Retinal pigment epithelial cell (primary cell): ENCODE measurements at regions not wholly inside any gene's neighbourhood (a gene's known extent, or its start where the extent isn't known, plus 50 kb on each side); places are given as distances from the start of the nearest gene placed in this dataset.

Experiments used
- DNase-seq: peaks from one replicate; pipeline ENCODE4 v3.0.0-alpha.2; 2010; ENCODE audit warnings: low read depth
- H3K4me3 ChIP-seq: 2 replicates; pipeline ENCODE4 v1.5.1; 2011; ENCODE audit warnings: mild to moderate bottlenecking, low read length, control low read depth, moderate library complexity
- CTCF ChIP-seq: conservative IDR thresholded peaks from 2 replicates; pipeline ENCODE4 v1.5.1; 2011; ENCODE audit warnings: low read depth, low read length, control low read depth, inconsistent platforms

- DNase-seq, result no peak
- no peak for TF ChIP-seq CTCF
Observed at GRCh38 chr10:1824928-1825327, 87.6 kb upstream of the ADARB2 start.

GRCh38 chr10:1814556-1814955, 77.2 kb upstream of the ADARB2 start:
- TF ChIP-seq CTCF, result no peak
- no peak for DNase-seq
- no peak overlapping the region for H3K4me3 ChIP-seq

More at GRCh38 chr10:1824928-1825327, 87.6 kb upstream of the ADARB2 start:
- H3K4me3 ChIP-seq, result no peak overlapping the region

GRCh38 chr10:1809139-1809741, 71.9 kb upstream of the ADARB2 start:
- no peak overlapping the region for H3K4me3 ChIP-seq
- no peak for TF ChIP-seq CTCF
- no peak for DNase-seq

- DNase-seq, result no peak
- no peak overlapping the region for H3K4me3 ChIP-seq
- TF ChIP-seq CTCF, result no peak
Observed at GRCh38 chr10:1807924-1808323, 70.6 kb upstream of the ADARB2 start.

GRCh38 chr10:1807196-1807595, 69.9 kb upstream of the ADARB2 start:
- no peak overlapping the region for H3K4me3 ChIP-seq
- no peak for DNase-seq
- TF ChIP-seq CTCF, result no peak

- DNase-seq, result no peak
Observed at GRCh38 chr10:1802413-1802812, 65.1 kb upstream of the ADARB2 start.

More at GRCh38 chr10:1802413-1802812, 65.1 kb upstream of the ADARB2 start:
- TF ChIP-seq CTCF, result no peak
- no peak overlapping the region for H3K4me3 ChIP-seq
